Heart left ventricle (tissue), 16 donors: ENCODE measurements at regions not wholly inside any gene's neighbourhood (a gene's known extent, or its start where the extent isn't known, plus 50 kb on each side); places are given as distances from the start of the nearest gene placed in this dataset.
A peak's percentile ranks its signal among the peaks of the same experiment; 100 is the strongest.

ENCODE experiments used
- ATAC-seq, 4 donors: fragments of 200-7000 bp; cut with Tn5 transposase; one replicate each; pipeline ENCODE4 v1.9.1; 2020 to 2022; ENCODE audit warnings: moderate library complexity in 4 of 4, mild to moderate bottlenecking in 3 of 4, moderate number of reproducible peaks in 1 of 4
- DNase-seq, 5 donors: peaks; one replicate each; pipeline ENCODE4 v3.0.0-alpha.2; 2020
- H3K27ac ChIP-seq, 12 donors: fragments of 200-600 bp; sonication (generic) in 4 of 12; one replicate each; pipeline versions ENCODE4 v1.5.0 to v1.8.0; 2016 to 2022; ENCODE audit warnings: mild to moderate bottlenecking in 2 of 12
- H3K27me3 ChIP-seq, 9 donors: fragments of 200-600 bp; sonication (generic) in 2 of 9; one replicate each; pipeline versions ENCODE4 v1.5.1 to v1.8.0; 2016 to 2022; ENCODE audit warnings: mild to moderate bottlenecking in 3 of 9
- H3K36me3 ChIP-seq, 9 donors: fragments of 200-600 bp; sonication (generic) in 2 of 9; one replicate each; pipeline versions ENCODE4 v1.5.0 to v1.8.0; 2018 to 2022; ENCODE audit warnings: mild to moderate bottlenecking in 2 of 9
- H3K4me1 ChIP-seq, 12 donors: fragments of 200-600 bp; sonication (generic) in 4 of 12; one replicate each; pipeline versions ENCODE4 v1.5.0 to v1.8.0; 2016 to 2022; ENCODE audit warnings: mild to moderate bottlenecking in 3 of 12
- H3K4me3 ChIP-seq, 12 donors: fragments of 200-600 bp; sonication (generic) in 4 of 12; one replicate each; pipeline versions ENCODE4 v1.5.0 to v1.8.0; 2017 to 2022; ENCODE audit warnings: mild to moderate bottlenecking in 9 of 12, moderate library complexity in 4 of 12
- H3K9me3 ChIP-seq, 12 donors: fragments of 200-600 bp; sonication (generic) in 4 of 12; one replicate each; pipeline versions ENCODE4 v1.5.0 to v1.8.0; 2016 to 2022; ENCODE audit warnings: mild to moderate bottlenecking in 1 of 12
- POLR2A ChIP-seq, 2 donors: fragments of 450-650 bp; IDR thresholded peaks; one replicate each; pipeline ENCODE4 v1.6.1; 2017; ENCODE audit warnings: antibody characterized with exemption in 2 of 2, mild to moderate bottlenecking in 2 of 2, moderate library complexity in 2 of 2
- WGBS, 4 donors: extraction: QIAGEN DNeasy Blood & Tissue Kit in 2 of 4; methylation state at CpG; one replicate each; pipeline versions ENCODE4 v1.1.5 to v1.1.7; 2013 to 2018; 5-methylcytosine and 5-hydroxymethylcytosine counted together
- intact Hi-C, 10 donors: fragments of 100-400 bp; cut with DNase I; formaldehyde crosslinking; loops; one replicate each; pipeline versions ENCODE4 v1.11.1 to v1.14.2; 2022
- TF ChIP-seq, protein P1 (sequence below), 12 donors: fragments of 200-600 bp; sonication (generic) in 4 of 12; IDR thresholded peaks; one replicate each; pipeline versions ENCODE4 v1.5.0 to v1.8.0; 2018 to 2022; ENCODE audit warnings: antibody characterized with exemption in 12 of 12, mild to moderate bottlenecking in 5 of 12
- donor health status: ischemic (EF 13 %, LVEDD 7.1; RV severe dilation, severe dysfunction).
- donor health status: healthy with polysubstance abuse.
- donor health status: DM: no; HTN: yes; CAD: no.
- donor health status: DM: no; HTN: no; CAD: no.
- donor health status: ischemic (EF 25% LVEDD 6.9; RV normal size, moderate dysfunction).
- donor health status: ischemic (EF 25% LVEDD 5.7; RV mildly dilated, moderate dysfunction).
- donor health status: healthy.
- donor health status: DM: yes; HTN: yes; CAD: no.
- donor health status: ischemic (EF 35%, LVEDD 5.7; RV mildly dilated, moderate dysfunction).
- donor health status: nonischemic (EF 11% LVEDD 7.7; RV severe dilation, severe dysfunction).
- donor health status: DM: yes; HTN: yes; CAD: no.
- donor health status: PGD.
- donor health status: ischemic (EF 29% LVEDD 5.4; RV normal size, mild dysfunction).
- donor health status: nonischemic (EF 23%, LVEDD 6.1; RV moderate dilation, normal function).

DNA sequence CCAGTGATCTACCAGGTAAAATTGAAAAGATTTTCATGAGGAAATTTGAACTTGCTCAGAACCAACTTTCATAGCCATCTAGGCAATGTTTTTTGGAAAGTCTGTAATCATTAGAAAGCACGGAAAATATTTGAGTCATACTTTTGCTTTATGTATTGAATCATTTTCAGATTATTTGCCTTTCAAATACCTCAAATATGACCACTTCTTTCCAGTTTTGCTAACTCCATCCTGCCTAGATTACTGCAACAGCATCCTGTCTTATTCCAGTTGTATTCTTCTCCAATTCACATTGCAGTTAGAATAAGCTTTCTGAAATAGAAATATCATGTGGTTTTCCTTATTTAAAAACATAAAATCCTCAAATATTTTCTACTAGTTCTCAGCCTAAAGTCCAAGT lies 239.8 kb upstream of the FAR2 start:
- Histone ChIP-seq H3K27me3 (no peaks in the 10 kb centered on the region), H3K27ac (no peak overlapping the region), H3K36me3 (no peaks in the 10 kb centered on the region), H3K4me3 (no peak overlapping the region), H3K9me3 (peaks cover 0 to 47% (median 23%) of the 10 kb centered on the region in 12 donors), H3K4me1 (no peaks in the 10 kb centered on the region)
- DNase-seq: no peak
- intact Hi-C loops: no loop called here
- TF ChIP-seq, protein P1, sequence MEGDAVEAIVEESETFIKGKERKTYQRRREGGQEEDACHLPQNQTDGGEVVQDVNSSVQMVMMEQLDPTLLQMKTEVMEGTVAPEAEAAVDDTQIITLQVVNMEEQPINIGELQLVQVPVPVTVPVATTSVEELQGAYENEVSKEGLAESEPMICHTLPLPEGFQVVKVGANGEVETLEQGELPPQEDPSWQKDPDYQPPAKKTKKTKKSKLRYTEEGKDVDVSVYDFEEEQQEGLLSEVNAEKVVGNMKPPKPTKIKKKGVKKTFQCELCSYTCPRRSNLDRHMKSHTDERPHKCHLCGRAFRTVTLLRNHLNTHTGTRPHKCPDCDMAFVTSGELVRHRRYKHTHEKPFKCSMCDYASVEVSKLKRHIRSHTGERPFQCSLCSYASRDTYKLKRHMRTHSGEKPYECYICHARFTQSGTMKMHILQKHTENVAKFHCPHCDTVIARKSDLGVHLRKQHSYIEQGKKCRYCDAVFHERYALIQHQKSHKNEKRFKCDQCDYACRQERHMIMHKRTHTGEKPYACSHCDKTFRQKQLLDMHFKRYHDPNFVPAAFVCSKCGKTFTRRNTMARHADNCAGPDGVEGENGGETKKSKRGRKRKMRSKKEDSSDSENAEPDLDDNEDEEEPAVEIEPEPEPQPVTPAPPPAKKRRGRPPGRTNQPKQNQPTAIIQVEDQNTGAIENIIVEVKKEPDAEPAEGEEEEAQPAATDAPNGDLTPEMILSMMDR (IDR thresholded peaks at IDR 0.05): no peak
- no peak for TF ChIP-seq POLR2A (IDR thresholded peaks at IDR 0.05)
- WGBS, 4 donors: 33 to 67% (median 53%) methylated on average over 1 of the region's 1 CpG
- ATAC-seq: no peak

DNA sequence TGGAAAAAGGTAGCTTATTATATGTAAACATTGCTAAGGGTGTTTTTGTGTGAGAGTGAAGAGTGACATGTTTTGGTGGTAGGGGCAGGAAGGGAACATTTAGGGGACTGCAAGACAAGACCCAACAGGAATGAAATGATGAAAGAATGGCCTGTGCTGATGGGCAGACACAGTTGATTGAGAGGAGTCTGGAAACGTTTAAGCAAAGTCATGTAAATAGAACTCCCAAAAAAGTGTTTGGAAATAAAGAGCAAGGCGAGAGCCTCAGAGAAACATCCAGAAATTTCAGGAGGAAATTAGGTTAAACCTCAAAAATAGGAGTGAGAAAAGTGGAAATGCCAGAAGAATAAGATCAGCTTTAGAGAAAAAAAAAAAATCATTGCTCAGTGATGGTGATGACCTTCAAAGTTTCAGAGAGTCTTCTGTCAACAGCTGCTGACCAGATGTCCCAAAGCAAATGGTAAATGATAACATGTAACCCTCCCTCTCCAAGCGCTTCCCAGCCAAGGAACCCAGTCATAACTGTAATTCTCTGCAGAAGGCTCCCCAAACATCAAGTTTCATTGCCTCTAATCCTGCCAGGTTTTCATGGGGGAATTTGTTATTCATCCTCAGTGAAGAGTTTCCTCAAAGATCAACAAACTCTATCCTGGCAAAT lies 223.2 kb upstream of the FAR2 start:
- peak in 4 of 5 donors; percentile 27 to 55 (median 31) for DNase-seq

DNA sequence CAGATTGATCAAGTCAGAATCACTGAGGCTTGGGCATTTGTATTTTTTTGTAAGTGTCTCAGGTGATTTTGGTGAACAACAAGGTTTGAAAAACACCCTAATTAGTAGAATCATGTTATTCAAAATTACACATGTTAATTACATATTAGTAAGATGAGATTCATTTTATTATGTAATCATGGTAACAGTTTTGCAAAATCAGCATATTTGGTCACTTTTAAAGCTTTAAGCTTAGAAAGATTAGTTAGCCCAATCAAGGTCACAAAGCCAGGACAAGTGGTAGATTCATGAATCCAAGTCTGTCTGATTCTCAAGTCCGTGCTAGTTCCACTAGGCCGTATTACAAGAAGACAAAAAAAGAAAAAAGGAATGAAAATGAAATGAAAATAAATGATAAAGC lies 218.4 kb upstream of the FAR2 start:
- intact Hi-C loops: no loop called here
- no peak overlapping the region for H3K27ac ChIP-seq
- DNase-seq (no peak), ATAC-seq (no peak)
- 93 to 94% (median 94%) methylated on average over 2 of the region's 2 CpGs for WGBS, 4 donors
- peaks cover 0 to 5% (median 0%) of the 10 kb centered on the region in 12 donors for H3K9me3 ChIP-seq
- H3K4me1 ChIP-seq: no peaks in the 10 kb centered on the region
- no peaks in the 10 kb centered on the region for H3K27me3 ChIP-seq
- TF ChIP-seq, protein P1 (IDR thresholded peaks at IDR 0.05): no peak
- TF ChIP-seq POLR2A (IDR thresholded peaks at IDR 0.05): no peak
- no peak overlapping the region for H3K4me3 ChIP-seq
- H3K36me3 ChIP-seq: no peaks in the 10 kb centered on the region

More for the DNA sequence above, 223.2 kb upstream of the FAR2 start:
- no peak overlapping the region for H3K4me3 ChIP-seq
- TF ChIP-seq, protein P1 (IDR thresholded peaks at IDR 0.05): no peak
- no peak for TF ChIP-seq POLR2A (IDR thresholded peaks at IDR 0.05)
- peaks cover 0 to 4% (median 0%) of the 10 kb centered on the region in 12 donors for H3K4me1 ChIP-seq
- intact Hi-C loops: no loop called here
- no peaks in the 10 kb centered on the region for H3K36me3 ChIP-seq
- WGBS, 4 donors: 46 to 67% (median 55%) methylated on average over 3 of the region's 3 CpGs
- ATAC-seq: peak; percentile 47 to 90 (median 66)
- no peaks in the 10 kb centered on the region for H3K27me3 ChIP-seq
- peaks cover 0 to 16% (median 1%) of the 10 kb centered on the region in 12 donors for H3K9me3 ChIP-seq
- H3K27ac ChIP-seq: peak overlapping the region in 2 of 12 donors; percentile 25 to 27

DNA sequence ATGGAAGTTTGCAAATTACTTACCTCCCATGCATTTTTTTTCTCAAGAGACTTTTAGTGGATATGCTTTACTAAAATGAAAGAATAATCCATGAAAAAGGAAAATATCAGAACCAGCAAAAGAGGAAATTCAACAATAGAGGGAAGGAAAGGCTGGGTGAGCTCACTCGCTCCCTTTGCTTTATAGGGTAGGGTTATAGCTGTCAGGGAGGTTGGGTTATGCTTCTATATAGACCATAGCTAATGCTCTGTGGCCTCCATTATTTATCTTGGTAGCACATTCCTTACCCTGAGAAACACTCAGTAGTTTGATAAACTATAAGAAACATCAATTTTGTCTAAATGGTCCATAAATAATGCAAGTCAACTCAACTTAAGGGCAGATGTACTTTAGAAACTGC lies 215.9 kb upstream of the FAR2 start:
- no peak overlapping the region for H3K4me3 ChIP-seq
- intact Hi-C loops: no loop called here
- ATAC-seq (no peak), DNase-seq (no peak)
- H3K36me3 ChIP-seq: no peaks in the 10 kb centered on the region
- no peak for TF ChIP-seq POLR2A (IDR thresholded peaks at IDR 0.05)
- TF ChIP-seq, protein P1 (IDR thresholded peaks at IDR 0.05): no peak
- H3K9me3 ChIP-seq: no peaks in the 10 kb centered on the region
- WGBS, 4 donors: 64 to 77% (median 71%) methylated on average over 1 of the region's 1 CpG
- no peaks in the 10 kb centered on the region for H3K27me3 ChIP-seq
- H3K4me1 ChIP-seq: no peaks in the 10 kb centered on the region
- H3K27ac ChIP-seq: no peak overlapping the region
